Muscle layer of colon (tissue), 2 donors: ENCODE measurements at regions not wholly inside any gene's neighbourhood (a gene's known extent, or its start where the extent isn't known, plus 50 kb on each side); places are given as distances from the start of the nearest gene placed in this dataset.
"Not testable (repeated sequence)": the region's sequence is repeated elsewhere in the genome, so short reads cannot be mapped to it uniquely, and the experiment has no call there.

ENCODE experiments used
- H3K27ac ChIP-seq: one replicate; pipeline ENCODE4 v1.7.0; 2013; ENCODE audit warnings: low read depth, mild to moderate bottlenecking, low read length, moderate library complexity
- H3K27me3 ChIP-seq, 2 donors: one replicate each; pipeline ENCODE4 v1.7.0; 2013; ENCODE audit warnings: low read length in 2 of 2, mild to moderate bottlenecking in 2 of 2; ENCODE audit not compliant: insufficient read depth in 2 of 2, control insufficient read depth in 1 of 2
- H3K36me3 ChIP-seq: one replicate; pipeline ENCODE4 v1.7.0; 2013; ENCODE audit warnings: mild to moderate bottlenecking, low read length; ENCODE audit not compliant: insufficient read depth
- H3K4me1 ChIP-seq: one replicate; pipeline ENCODE4 v1.7.0; 2013; ENCODE audit warnings: mild to moderate bottlenecking, low read length; ENCODE audit not compliant: insufficient read depth
- H3K4me3 ChIP-seq, 2 donors: one replicate each; pipeline ENCODE4 v1.7.0; 2013; ENCODE audit warnings: low read length in 2 of 2, low read depth in 1 of 2, mild to moderate bottlenecking in 1 of 2, moderate library complexity in 1 of 2
- H3K9ac ChIP-seq: one replicate; pipeline ENCODE4 v1.7.0; 2013; ENCODE audit warnings: low read length
- H3K9me3 ChIP-seq: one replicate; pipeline ENCODE4 v1.7.0; 2013; ENCODE audit warnings: mild to moderate bottlenecking, low read length
- donor health status: abdominal sarcoma.
- donor health status: Adenocarcinoma of cecum.

GRCh38 chr7:113370910-113371309 is 252.6 kb upstream of the SMIM30 start:
- Histone ChIP-seq H3K4me3 (no peak overlapping the region), H3K36me3 (no peaks in the 10 kb centered on the region), H3K9ac (no peak overlapping the region), H3K4me1 (no peaks in the 10 kb centered on the region), H3K9me3 (no peaks in the 10 kb centered on the region), H3K27me3 (no peaks in the 10 kb centered on the region), H3K27ac (no peak overlapping the region)

GRCh38 chr7:113368256-113368655 is 249.9 kb upstream of the SMIM30 start:
- no peak overlapping the region for H3K4me3 ChIP-seq
- H3K4me1 ChIP-seq: no peaks in the 10 kb centered on the region
- no peak overlapping the region for H3K27ac ChIP-seq
- no peak overlapping the region for H3K9ac ChIP-seq
- no peaks in the 10 kb centered on the region for H3K9me3 ChIP-seq
- H3K27me3 ChIP-seq: no peaks in the 10 kb centered on the region
- no peaks in the 10 kb centered on the region for H3K36me3 ChIP-seq

- no peaks in the 10 kb centered on the region for H3K4me1 ChIP-seq
- H3K36me3 ChIP-seq: no peaks in the 10 kb centered on the region
- no peak overlapping the region for H3K9ac ChIP-seq
- no peaks in the 10 kb centered on the region for H3K27me3 ChIP-seq
- no peak overlapping the region for H3K27ac ChIP-seq
- no peaks in the 10 kb centered on the region for H3K9me3 ChIP-seq
- H3K4me3 ChIP-seq: no peak overlapping the region
Measured at GRCh38 chr7:113367041-113367586, 248.8 kb upstream of the SMIM30 start.

DNA sequence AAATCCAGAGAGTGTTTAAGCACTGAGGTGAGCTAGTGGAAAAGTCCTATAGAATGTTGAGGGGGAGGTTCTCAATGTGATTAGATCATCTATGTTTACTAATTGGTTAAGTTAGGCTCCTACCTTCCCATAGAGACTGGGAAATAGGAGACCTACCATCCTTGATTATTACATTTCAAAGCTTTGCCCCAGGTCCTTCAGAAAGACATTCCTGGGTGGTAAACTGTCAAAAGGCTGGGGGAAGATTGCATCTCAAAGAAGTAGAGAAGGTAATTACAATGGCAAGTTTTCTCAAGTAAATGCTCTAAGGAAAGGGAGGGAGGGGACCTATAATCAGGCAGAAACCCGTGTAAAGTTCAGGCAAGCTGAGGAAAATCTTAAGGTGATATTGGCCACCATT is 247.8 kb upstream of the SMIM30 start:
- no peaks in the 10 kb centered on the region for H3K36me3 ChIP-seq
- no peaks in the 10 kb centered on the region for H3K4me1 ChIP-seq
- H3K9me3 ChIP-seq: no peaks in the 10 kb centered on the region
- no peak overlapping the region for H3K9ac ChIP-seq
- no peaks in the 10 kb centered on the region for H3K27me3 ChIP-seq
- no peak overlapping the region for H3K27ac ChIP-seq
- H3K4me3 ChIP-seq: no peak overlapping the region

DNA sequence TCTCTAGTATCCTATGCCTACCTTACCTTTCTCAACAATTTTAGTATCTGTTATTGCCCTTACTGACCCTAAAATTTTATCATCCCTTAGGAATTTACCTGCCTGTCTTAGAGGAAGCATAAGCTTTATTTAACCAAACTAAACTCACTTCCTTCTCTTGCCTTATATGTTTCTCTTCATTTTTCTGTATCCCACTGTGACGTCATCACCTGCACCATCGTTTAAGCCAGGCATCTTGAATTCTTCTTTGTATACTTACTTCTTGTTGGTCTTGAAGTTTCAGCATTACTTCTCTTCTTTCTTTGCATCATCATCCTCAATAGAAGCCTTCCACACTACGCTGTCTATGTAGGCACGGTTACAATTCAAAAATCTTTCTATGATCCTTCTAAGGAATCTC is 231.0 kb upstream of the SMIM30 start:
- Histone ChIP-seq H3K9me3 (no peaks in the 10 kb centered on the region), H3K4me3 (no peak overlapping the region), H3K4me1 (no peaks in the 10 kb centered on the region), H3K9ac (no peak overlapping the region), H3K27me3 (no peaks in the 10 kb centered on the region), H3K27ac (no peak overlapping the region), H3K36me3 (no peaks in the 10 kb centered on the region)

DNA sequence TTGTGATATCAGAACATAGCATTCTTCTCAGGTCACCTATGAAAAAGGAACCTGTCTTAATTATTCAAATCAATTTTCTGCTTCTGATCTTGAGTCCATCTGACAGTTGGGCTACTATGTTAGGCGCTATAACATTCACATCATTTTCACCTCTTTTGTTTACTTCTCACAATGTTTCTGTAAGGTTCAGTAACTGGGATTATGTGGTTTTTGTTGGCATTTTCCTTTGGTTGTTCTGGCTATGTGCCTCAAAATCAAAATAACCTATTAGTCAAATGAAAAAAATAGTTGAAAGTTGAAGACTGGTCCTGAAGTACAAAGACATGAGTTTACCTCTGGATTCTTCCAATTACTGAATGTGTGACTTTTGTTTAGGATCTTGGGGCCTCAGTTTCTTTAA is 221.3 kb upstream of the SMIM30 start:
- H3K9me3 ChIP-seq: no peaks in the 10 kb centered on the region
- H3K9ac ChIP-seq: no peak overlapping the region
- no peak overlapping the region for H3K27ac ChIP-seq
- H3K4me3 ChIP-seq: no peak overlapping the region
- no peaks in the 10 kb centered on the region for H3K36me3 ChIP-seq
- H3K4me1 ChIP-seq: no peaks in the 10 kb centered on the region
- no peaks in the 10 kb centered on the region for H3K27me3 ChIP-seq

GRCh38 chr7:113338071-113338696 is 219.8 kb upstream of the SMIM30 start:
- Histone ChIP-seq H3K4me1 (no peaks in the 10 kb centered on the region), H3K27me3 (no peaks in the 10 kb centered on the region), H3K27ac (no peak overlapping the region), H3K4me3 (no peak overlapping the region), H3K9ac (no peak overlapping the region), H3K36me3 (no peaks in the 10 kb centered on the region), H3K9me3 (no peaks in the 10 kb centered on the region)

DNA sequence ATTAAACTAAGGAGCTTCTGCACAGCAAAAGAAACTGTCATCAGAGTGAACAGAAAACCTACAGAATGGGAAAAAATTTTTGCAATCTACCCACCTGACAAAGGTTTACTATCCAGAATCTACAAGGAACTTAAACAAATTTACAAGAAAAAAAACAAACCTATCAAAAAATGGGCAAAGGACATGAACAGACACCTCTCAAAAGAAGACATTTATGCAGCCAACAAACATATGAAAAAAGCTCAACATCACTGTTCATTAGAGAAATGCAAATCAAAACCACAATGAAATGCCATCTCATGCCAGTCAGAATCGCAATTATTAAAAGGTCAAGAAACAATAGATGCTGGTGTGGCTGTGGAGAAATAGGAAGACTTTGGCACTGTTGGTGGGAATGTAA is 218.5 kb upstream of the SMIM30 start:
- not testable (repeated sequence) for H3K36me3 ChIP-seq, H3K9ac ChIP-seq, H3K27ac ChIP-seq, H3K4me3 ChIP-seq, H3K4me1 ChIP-seq, H3K27me3 ChIP-seq, H3K9me3 ChIP-seq

DNA sequence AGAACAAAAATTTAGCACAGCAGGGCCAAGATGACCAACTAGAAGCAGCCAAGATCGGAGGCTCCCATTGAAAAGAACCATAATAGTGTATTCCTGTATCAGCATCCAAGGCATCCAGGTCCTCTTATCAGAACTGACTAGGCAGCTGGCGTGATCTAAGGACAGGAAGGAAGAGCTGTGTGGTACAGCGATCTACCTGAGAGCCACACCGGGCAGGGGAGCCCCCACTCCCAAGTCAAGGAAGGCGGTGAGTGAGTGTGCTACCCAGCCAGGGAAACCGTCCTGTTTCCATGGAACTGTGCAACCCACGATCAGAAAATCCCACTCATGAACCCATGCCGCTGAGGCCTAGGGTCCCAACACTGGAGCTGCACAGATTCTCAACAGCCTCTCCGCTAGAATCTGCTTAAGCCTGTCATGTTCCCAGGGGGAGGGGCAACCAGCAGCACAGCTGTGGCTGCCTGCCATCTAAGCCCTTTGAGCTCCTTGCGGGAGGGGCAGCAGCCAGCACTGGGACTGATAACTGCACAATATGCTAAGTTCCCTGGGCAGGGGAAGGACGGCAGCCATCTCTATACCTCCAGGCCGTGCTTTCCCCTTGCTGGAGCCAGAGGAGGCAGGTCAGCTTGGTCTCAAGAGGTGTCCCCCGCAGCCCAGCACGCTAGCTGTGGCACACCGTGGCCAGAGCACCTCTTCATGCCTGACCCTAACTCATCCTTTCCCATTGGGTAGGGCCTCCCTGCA is 213.0 kb upstream of the SMIM30 start:
- Histone ChIP-seq H3K27me3 (no peaks in the 10 kb centered on the region), H3K9me3 (no peaks in the 10 kb centered on the region)

GRCh38 chr7:113321201-113321600 is 202.8 kb upstream of the SMIM30 start:
- Histone ChIP-seq H3K27me3 (no peaks in the 10 kb centered on the region), H3K9ac (no peak overlapping the region), H3K27ac (no peak overlapping the region), H3K4me1 (no peaks in the 10 kb centered on the region), H3K9me3 (no peaks in the 10 kb centered on the region), H3K36me3 (no peaks in the 10 kb centered on the region), H3K4me3 (no peak overlapping the region)

More for the DNA sequence above, 213.0 kb upstream of the SMIM30 start:
- Histone ChIP-seq H3K36me3 (no peaks in the 10 kb centered on the region), H3K9ac (no peak overlapping the region), H3K4me3 (no peak overlapping the region), H3K27ac (no peak overlapping the region), H3K4me1 (no peaks in the 10 kb centered on the region)

GRCh38 chr7:113320419-113320818 is 202.1 kb upstream of the SMIM30 start:
- H3K36me3 ChIP-seq: no peaks in the 10 kb centered on the region
- no peaks in the 10 kb centered on the region for H3K27me3 ChIP-seq
- H3K27ac ChIP-seq: no peak overlapping the region
- H3K4me1 ChIP-seq: no peaks in the 10 kb centered on the region
- no peak overlapping the region for H3K9ac ChIP-seq
- no peaks in the 10 kb centered on the region for H3K9me3 ChIP-seq
- H3K4me3 ChIP-seq: no peak overlapping the region

GRCh38 chr7:113314594-113314993 is 196.2 kb upstream of the SMIM30 start:
- Histone ChIP-seq H3K4me1 (peaks cover 5% of the 10 kb centered on the region), H3K9ac (no peak overlapping the region), H3K9me3 (no peaks in the 10 kb centered on the region), H3K27ac (no peak overlapping the region), H3K36me3 (no peaks in the 10 kb centered on the region), H3K4me3 (no peak overlapping the region), H3K27me3 (no peaks in the 10 kb centered on the region)
